HG02870 (cell line): ENCODE measurements at regions not wholly inside any gene's neighbourhood (a gene's known extent, or its start where the extent isn't known, plus 50 kb on each side); places are given as distances from the start of the nearest gene placed in this dataset.

Experiments
- ATAC-seq: cut with Tn5 transposase; IDR thresholded peaks from one replicate; pipeline ENCODE4 v1.9.1; 2021; ENCODE audit warnings: mild to moderate bottlenecking, moderate library complexity; ENCODE audit not compliant: unreplicated experiment

- ATAC-seq: no peak
These were observed 55.7 kb downstream of the CXCR4 start for GRCh38 chr2:136062066-136062837.

- ATAC-seq: no peak
These were observed 57.5 kb downstream of the CXCR4 start for GRCh38 chr2:136060416-136060815.

- peak; percentile 59 for ATAC-seq
These were observed 58.9 kb downstream of the CXCR4 start for GRCh38 chr2:136059036-136059472.

DNA sequence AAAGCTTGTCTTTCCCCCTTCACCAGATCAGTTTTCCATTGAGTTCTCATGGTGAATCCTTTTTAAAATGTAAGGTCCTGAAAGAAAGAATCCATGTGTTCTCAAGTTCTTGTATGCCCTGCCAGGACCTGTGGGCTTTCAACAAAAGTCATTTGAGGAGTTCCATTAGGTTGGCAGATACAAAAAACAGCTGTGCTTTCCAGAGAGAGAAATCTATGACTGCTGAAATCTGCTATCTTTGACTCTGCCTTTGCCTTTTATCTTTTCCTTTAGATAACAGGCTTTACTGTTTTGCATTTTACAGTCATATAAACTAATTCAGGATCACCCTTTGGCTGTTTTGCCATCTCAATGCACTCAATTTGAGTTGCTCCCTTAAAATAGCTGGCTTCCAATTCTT, 59.7 kb downstream of the CXCR4 start:
- ATAC-seq: no peak

DNA sequence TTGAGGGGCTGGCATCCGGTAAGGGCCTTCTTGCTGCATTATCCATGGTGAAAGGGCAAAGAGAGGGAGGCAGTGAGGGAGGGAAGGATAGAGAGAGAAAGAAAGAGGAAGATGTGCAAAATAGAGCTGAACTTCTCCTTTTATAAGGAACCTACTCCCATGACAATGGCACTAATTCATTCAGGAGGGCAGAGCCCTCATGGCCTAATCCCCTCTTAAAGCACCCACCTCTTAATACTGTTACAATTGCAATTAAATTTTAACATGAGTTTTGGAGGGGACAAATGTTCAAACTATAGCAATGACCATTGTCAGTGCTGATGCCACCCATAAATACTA, 60.2 kb downstream of the CXCR4 start:
- no peak for ATAC-seq

- peak; percentile 34 for ATAC-seq
These were observed 60.7 kb downstream of the CXCR4 start for GRCh38 chr2:136057023-136057801.

DNA sequence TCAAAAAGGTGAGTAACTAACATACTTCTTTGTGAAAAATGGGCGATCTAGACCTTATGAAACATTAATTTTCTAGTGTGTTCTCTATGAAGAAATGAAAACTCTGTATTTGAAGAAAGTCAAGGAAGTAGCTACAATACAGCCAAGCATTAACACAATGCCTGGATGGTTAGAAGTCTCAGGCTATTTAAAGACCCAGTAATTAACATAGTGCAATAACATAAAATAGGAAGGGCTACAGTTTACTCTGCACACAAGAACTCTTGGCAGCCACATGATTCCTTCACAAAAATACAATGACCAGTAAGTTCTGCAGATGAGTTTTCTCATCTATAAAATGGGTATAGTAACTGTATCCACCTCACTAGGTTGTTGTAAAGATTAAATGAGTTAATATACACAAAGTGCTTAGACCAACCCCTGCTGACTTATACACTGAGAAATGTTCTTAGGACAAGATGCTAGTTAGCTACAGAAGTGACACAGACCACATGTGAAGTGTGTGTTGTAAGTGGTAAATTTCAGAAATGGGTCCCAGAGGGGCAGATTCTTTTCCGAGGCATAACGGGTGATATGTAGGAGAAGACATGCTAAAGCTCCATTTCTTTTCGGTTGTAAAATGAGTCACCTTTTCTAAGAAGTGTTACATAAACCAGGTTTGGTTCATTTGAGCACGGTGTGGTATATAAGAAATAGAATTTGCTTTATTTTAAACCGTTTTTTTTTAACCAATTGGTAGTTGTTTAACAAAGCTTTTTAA, 61.8 kb downstream of the CXCR4 start:
- ATAC-seq: peak; percentile 19

DNA sequence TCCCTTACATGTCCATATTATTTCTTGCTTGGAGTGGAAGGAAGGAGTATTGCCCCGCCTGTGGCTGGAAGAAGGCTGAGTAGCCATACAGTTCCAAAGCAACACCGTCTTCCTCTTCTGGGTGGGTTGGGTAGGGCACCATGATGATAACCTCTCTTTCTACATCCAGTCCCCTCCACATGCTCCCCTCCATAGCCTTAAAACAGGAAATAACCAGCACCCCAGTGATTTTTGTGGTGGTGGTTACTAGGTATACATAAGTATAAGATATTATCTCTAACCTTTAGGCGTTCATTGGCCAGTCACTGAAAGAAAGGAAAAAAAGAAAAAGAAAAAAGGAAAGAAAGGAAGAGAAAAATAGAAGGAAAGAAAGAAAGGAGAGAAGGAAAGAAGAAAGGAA, 63.1 kb downstream of the CXCR4 start:
- ATAC-seq: no peak

- peak; percentile 46 for ATAC-seq
These were observed 65.3 kb downstream of the CXCR4 start for GRCh38 chr2:136052369-136053362.

- ATAC-seq: no peak
These were observed 66.3 kb upstream of the DARS1 start for GRCh38 chr2:136051725-136052048.

DNA sequence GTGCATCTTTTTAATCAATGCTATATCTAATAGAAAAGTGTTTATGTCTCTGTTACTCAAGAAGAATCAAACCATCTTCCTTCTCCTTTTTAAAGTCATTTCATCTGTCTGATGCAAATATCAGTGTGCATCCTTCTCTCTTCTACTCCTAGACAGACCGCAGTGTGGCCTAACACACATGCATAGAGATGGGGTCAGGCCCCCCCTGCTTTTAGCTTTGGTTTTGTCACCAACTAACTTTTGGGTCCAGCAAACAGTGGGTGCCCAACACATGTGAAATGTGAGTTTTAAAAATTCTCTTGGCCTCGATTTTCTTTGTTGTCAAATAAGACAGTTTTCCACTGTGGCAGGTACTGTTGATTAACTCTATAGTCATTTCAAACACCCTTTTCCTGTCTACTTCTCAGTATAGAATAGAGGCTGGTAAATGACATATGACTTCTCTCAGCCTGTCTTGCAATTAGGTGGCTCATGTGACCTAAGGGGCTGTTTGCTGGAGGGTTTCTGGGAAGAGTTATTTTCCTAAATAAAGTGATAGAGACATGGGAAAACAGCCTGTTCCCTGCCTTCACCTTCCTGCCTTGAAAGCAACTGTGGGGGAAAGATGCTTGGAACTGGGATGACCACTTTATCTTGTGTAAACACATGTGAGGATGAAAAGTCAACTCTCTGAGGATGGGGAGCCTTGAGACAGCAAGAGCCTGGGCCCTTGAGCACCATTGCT, 65.7 kb upstream of the DARS1 start:
- peak; percentile 49 for ATAC-seq

DNA sequence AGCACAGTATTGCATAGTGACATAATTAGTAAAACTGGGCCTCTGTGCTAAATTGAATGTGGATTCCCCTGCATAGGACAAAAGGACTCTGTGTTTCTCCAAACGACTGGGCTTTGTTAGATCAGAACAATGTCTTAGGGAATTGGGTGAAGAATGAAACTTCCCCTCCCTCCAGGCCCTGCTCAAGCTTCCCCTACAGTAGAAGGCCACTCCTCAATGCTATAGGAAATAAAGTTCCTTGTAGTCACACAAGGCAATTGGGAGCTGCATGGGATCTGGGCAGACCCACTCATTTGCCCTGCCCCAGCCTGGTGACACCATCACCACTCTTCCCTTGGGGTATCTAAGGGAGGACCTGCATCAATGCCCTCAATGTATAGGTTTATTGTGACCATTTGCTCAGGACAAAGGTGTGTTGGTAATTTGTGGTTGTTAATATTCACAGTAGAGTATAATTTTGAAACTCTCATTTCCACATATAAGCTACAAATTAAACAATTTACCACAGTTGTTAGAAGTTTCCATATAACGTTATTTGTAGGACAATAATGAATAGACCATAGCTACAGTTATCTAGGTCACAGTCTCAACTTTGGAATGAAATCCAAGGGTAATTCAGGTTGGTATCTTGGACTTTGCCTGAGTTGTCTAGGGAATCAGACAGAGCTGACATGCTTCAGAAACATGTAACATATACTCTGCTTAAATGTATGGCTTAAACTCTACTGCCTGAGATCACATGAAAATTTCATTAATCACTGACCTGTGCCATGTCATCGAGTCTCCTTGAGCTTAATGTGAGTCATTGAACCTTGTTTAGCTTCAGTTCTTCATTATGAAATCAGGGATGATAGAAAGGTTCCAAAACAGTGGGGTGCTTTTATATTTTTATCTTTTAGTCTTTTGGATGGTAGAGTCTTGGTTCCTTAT, 64.8 kb upstream of the DARS1 start:
- no peak for ATAC-seq

- ATAC-seq: no peak
These were observed 63.8 kb upstream of the DARS1 start for GRCh38 chr2:136049011-136049742.

DNA sequence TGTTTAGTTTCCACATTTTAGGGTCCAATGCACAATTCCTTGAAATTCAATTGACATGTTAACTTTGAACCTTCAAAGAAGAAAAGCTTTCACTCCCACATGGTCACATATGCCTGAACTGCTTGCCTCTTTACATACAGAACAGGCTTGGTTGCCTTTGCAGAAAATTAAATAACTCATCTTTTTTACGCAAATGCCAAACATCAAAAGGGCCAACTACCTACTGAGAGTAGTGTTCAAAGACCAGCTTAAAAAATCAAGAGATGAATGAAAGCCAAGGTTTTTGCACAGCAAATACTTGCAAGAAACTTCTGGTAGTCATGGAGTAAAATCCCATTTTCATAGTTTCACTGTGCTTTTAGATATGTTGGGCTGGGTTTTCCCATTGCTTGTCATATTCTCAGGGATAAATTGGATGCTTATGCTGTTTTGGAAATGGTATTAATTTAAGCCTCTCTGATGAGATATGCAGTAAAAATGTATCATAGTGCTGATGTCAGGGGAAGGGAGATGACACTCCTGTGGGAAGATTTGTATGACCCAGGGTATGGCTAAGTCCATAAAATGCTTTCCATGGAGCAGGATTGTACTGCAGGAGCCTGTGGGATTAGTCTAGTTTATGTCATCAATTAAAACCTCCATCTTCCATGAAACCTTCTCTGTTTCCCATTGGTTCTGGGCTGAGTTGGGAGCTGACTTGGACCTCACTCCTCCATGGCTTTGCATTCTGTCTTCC, 60.6 kb upstream of the DARS1 start:
- no peak for ATAC-seq

- no peak for ATAC-seq
These were observed 59.9 kb upstream of the DARS1 start for GRCh38 chr2:136045344-136045743.
